HG03575 (cell line): ENCODE measurements at regions not wholly inside any gene's neighbourhood (a gene's known extent, or its start where the extent isn't known, plus 50 kb on each side); places are given as distances from the start of the nearest gene placed in this dataset.

Experiments used
- ATAC-seq: cut with Tn5 transposase; IDR thresholded peaks from one replicate; pipeline ENCODE4 v1.9.1; 2021; ENCODE audit not compliant: unreplicated experiment, insufficient number of reproducible peaks, low FRiP score; ENCODE audit errors: extremely low read depth

DNA sequence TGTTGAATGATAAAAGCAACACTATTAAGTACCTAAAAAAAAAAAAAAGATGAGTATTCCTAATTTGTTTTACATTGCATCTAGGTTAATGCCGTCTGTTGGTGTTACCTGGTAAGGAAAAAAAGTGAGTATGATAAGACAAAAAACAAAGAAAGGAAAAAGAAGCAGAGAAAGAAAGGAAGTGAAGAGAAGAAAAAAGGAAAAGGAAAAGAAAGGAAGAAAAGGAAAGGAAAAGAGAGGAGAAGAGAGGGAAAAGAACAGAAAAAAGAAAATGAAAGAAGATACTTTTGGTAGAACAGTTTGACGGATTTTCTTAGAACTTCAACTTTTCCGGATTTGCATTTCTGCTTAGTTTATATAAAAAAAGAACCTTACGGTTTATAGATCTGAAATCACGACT is 387.9 kb downstream of the METTL4 start:
- ATAC-seq = no peak

- ATAC-seq = no peak
These were observed 384.3 kb downstream of the METTL4 start for GRCh38 chr18:2186967-2187366.

GRCh38 chr18:2188258-2188657 is 383.0 kb downstream of the METTL4 start:
- no peak for ATAC-seq

- ATAC-seq = no peak
These were observed 380.0 kb downstream of the METTL4 start for GRCh38 chr18:2191180-2191790.

GRCh38 chr18:2192562-2192961 is 378.7 kb downstream of the METTL4 start:
- no peak for ATAC-seq

GRCh38 chr18:2197946-2198345 is 373.4 kb downstream of the METTL4 start:
- ATAC-seq = no peak

DNA sequence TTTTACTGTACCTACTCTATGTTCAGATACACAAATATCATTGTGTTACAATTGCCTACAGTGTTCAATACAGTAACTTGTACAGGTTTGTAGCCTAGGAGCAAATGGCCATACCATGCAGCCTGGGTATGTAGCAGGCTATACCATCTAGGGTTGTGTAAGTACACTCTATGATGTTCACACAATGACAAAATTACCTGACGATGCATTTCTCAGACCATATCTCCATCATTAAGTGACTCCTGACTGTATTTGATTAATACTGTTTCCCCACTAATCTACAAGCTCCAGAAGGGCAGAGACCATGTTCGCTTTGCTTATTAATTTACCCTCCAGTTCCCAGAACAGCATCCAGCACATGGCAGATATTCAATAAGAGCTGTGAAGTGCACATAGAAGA is 372.2 kb downstream of the METTL4 start:
- no peak for ATAC-seq

- ATAC-seq = no peak
These were observed 370.2 kb downstream of the METTL4 start for GRCh38 chr18:2201036-2201600.

DNA sequence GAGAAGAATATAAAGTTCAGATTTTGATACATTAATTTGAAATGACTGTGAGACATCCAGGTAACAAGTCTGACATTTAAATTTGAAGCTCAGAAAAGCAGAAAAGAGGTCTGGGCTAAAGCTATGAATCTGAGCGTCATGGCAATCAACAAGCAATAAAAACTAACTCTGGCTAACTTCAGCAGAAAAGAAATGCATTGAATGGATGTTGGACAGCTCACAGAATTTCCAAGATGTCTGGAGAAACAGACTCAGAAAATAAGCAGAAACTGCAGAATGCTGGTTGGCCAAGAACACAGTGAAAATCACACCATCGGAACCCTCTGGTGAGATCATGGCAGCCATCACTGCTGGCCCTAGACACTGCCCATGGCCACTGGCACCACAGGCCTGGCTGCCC is 366.6 kb downstream of the METTL4 start:
- no peak for ATAC-seq

DNA sequence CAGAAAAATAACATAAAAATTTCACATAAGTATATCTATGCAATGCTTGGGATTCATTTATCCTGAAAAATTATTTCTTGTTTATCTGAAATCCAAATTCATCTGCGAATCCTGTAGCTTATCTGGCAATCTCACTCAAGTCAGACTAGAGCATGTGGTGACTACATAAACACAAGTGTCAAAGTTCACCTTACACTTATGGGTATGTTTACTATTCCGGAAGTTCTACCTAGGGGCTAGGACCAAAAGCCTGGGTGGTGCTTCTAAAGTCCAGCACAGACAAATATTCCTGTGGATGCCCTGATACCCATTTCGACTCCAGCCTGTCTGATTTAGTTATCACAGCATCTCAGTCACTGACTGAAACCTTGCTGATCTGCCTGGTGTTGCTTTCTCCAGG is 364.0 kb downstream of the METTL4 start:
- no peak for ATAC-seq

GRCh38 chr18:2212598-2213205 is 358.6 kb downstream of the METTL4 start:
- ATAC-seq = no peak

DNA sequence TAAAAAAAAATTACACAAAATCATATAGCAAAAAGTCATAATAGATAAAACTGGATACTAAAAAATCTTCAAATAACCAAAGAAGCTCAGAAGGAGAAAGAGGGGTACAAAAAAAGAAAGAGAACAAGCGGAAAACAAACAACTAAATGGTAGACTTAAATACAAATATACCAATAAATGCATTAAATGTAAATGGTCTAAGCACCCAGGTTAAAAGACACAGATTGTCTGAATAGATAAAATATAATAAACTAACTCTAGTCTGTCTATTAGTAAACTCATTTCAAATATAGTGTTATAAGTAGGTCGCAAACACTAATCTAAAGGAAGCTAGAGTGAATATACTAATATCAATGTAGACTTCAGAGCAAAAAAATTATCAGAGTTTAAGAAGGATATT is 357.4 kb downstream of the METTL4 start:
- ATAC-seq = no peak

DNA sequence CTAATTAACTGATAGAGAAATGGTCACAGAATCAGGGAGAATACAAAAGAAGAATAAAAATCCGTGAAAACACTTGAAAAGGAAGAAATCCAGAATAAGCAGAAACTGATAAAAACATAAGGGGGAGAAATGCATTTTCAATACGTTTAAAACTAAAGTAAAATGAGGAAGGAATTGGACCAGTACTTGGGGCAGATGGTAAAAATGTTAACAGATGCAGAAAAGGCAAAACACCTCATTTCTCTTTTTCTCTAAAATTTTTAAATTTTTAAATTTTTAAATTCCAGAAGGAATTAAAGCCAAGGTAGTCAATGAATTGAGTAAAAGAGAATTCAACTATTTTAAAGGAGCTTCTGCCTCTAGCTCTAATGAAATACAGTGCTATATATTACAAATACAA is 353.9 kb downstream of the METTL4 start:
- ATAC-seq = no peak

DNA sequence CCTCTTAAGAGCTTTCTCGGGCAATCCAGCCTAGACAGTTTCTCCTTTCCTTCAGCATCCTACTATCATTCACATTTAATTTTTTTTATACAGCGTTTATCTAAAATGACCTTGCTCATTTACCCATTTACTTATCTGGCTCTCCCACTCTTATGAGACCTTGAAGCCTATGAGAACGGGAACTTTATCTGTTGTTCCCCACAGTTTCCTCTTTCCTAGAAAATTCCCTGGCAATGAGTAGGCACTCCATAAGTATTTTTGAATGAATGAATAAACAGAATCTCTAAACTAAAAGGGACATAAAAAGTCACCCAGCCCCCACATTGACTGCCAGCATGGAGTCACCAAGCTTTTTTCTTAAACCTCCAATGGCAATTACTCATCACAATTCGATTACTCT is 353.2 kb downstream of the METTL4 start:
- no peak for ATAC-seq

GRCh38 chr18:2219706-2220105 is 351.6 kb downstream of the METTL4 start:
- ATAC-seq = no peak

DNA sequence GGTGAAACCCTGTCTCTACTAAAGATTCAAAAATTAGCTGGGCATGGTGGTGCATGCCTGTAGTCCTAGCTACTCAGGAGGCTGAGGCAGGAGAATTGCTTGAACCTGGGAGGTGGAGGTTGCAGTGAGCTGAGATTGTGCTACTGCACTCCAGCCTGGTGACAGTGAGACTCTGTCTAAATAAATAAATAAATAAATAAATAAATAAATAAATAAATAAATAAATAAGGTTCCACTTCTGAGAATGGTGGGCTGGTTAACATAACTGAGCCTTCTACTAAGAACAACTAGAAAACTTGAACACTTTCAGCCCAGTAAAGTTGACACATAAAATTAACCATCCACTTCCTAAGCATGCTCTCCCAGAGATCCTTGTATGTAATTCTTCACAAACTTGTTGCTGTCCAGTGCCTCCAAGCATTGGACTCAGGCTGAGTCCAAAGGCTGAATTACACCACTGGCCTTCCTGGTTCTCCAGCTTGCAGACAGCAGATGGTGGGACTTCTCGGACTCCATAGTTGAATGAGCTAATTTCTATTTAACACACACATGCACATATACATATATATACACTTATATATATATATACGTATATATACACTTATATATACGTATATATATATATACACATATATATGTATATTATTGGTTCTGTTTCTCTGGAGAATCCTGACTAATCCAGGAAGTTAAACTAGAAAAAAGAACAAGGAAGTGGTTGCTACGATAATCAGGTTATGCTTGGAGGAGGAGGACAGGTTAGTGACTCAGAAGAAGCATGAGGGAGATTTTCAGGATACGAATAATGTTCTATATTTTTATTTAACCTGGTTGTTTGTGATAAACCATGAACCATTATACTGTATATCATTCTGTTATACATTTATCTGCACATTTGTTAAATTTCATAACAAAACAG is 348.8 kb downstream of the METTL4 start:
- ATAC-seq = no peak

- no peak for ATAC-seq
These were observed 347.9 kb downstream of the METTL4 start for GRCh38 chr18:2223449-2223848.

GRCh38 chr18:2223849-2224248 is 347.5 kb downstream of the METTL4 start:
- ATAC-seq = no peak

- ATAC-seq = no peak
These were observed 335.1 kb downstream of the METTL4 start for GRCh38 chr18:2236232-2236631.

- ATAC-seq = no peak
These were observed 333.6 kb downstream of the METTL4 start for GRCh38 chr18:2237706-2238105.
